Caco-2 (cell line): ENCODE measurements at regions not wholly inside any gene's neighbourhood (a gene's known extent, or its start where the extent isn't known, plus 50 kb on each side); places are given as distances from the start of the nearest gene placed in this dataset.

Source experiments
- BruUV-seq: library from RNA; stranded (reverse); fragments of 400-500 nt; replicated peaks from 2 replicates; lab custom pipeline; 2021; lab: Mats Ljungman, UMichigan
- CTCF ChIA-PET: fragments of 300-600 bp; sonication (Branson Sonifier 250); formaldehyde crosslinking; loops from one replicate; lab custom pipeline; 2022; ENCODE audit warnings: antibody characterized with exemption; lab: Charles Lee
- POLR2A ChIA-PET: fragments of 300-600 bp; sonication (Branson Sonifier 250); formaldehyde crosslinking; loops from one replicate; lab custom pipeline; 2022; ENCODE audit warnings: antibody characterized with exemption; lab: Charles Lee
- DNase-seq, 2 experiments: peaks; one replicate each; pipeline versions ENCODE4 v3.0.0 to v3.0.0-alpha.2; 2020 to 2022
- H3K27me3 ChIP-seq: replicated peaks from 2 replicates; pipeline ENCODE4 v1.6.0; 2011; ENCODE audit warnings: low read length; ENCODE audit not compliant: control insufficient read depth, insufficient read depth
- H3K36me3 ChIP-seq: 2 replicates; pipeline ENCODE4 v1.5.1; 2011; ENCODE audit warnings: low read length; ENCODE audit not compliant: control insufficient read depth, insufficient read depth
- H3K4me1 ChIP-seq: fragments of 250-450 bp; sonication (Bioruptor Pico); 2 replicates; pipeline ENCODE4 v1.5.1; 2020; ENCODE audit warnings: mild to moderate bottlenecking
- H3K4me3 ChIP-seq: 2 replicates; pipeline ENCODE4 v1.5.1; 2011; ENCODE audit warnings: low read depth, mild to moderate bottlenecking, control low read depth, low read length
- H3K9me3 ChIP-seq: fragments of 250-450 bp; sonication (Bioruptor Pico); 2 replicates; pipeline ENCODE4 v1.5.1; 2020; ENCODE audit warnings: mild to moderate bottlenecking, moderate library complexity
- H3K27ac Mint-ChIP-seq: one replicate; pipeline ENCODE4 v1.8.0; 2022; ENCODE audit warnings: mixed read lengths; ENCODE audit not compliant: unreplicated experiment
- H3K27me3 Mint-ChIP-seq: one replicate; pipeline ENCODE4 v1.8.0; 2022; ENCODE audit warnings: mixed read lengths; ENCODE audit not compliant: insufficient read depth, unreplicated experiment
- H3K36me3 Mint-ChIP-seq: one replicate; pipeline ENCODE4 v1.8.0; 2022; ENCODE audit warnings: mild to moderate bottlenecking, mixed read lengths; ENCODE audit not compliant: insufficient read depth, unreplicated experiment
- H3K4me1 Mint-ChIP-seq: one replicate; pipeline ENCODE4 v1.8.0; 2022; ENCODE audit warnings: low read depth, mixed read lengths; ENCODE audit not compliant: unreplicated experiment
- H3K4me3 Mint-ChIP-seq: one replicate; pipeline ENCODE4 v1.8.0; 2022; ENCODE audit warnings: mild to moderate bottlenecking, moderate library complexity, mixed read lengths; ENCODE audit not compliant: unreplicated experiment
- H3K9me3 Mint-ChIP-seq: one replicate; pipeline ENCODE4 v1.8.0; 2022; ENCODE audit warnings: mixed read lengths; ENCODE audit not compliant: unreplicated experiment
- CTCF ChIP-seq, 2 experiments: fragments of 200-600 bp in 1 of 2; IDR thresholded peaks; 1 replicate in 1 of 2; 2 replicates in 1 of 2; pipeline versions ENCODE4 v1.5.1 to v1.8.0; 2011 to 2022; ENCODE audit warnings: antibody characterized with exemption in 1 of 2, control low read depth in 1 of 2, inconsistent platforms in 1 of 2, low read depth in 1 of 2, low read length in 1 of 2, mild to moderate bottlenecking in 1 of 2, moderate library complexity in 1 of 2; ENCODE audit not compliant: insufficient read depth in 1 of 2, severe bottlenecking in 1 of 2, unreplicated experiment in 1 of 2
- intact Hi-C: fragments of 100-400 bp; cut with micrococcal nuclease; formaldehyde crosslinking; loops from one replicate; pipeline ENCODE4 v1.10.0; 2022; ENCODE audit not compliant: unreplicated experiment

- Histone ChIP-seq H3K27me3 (no peaks in the 10 kb centered on the region), H3K4me3 (no peak overlapping the region), H3K9me3 (no peaks in the 10 kb centered on the region), H3K4me1 (no peaks in the 10 kb centered on the region; the same call in 1 of the 2 replicates), H3K36me3 (no peaks in the 10 kb centered on the region)
- BruUV-seq: no TSS peak
- H3K27ac Mint-ChIP-seq: no peak overlapping the region
- H3K4me3 Mint-ChIP-seq: no peak overlapping the region
- no peak for TF ChIP-seq CTCF (IDR thresholded peaks at IDR 0.05; ENCODE audit: insufficient read depth in 1 of 2, low read depth in 1 of 2, low read length in 1 of 2, severe bottlenecking in 1 of 2, unreplicated experiment in 1 of 2)
- ChIA-PET CTCF (no interaction called here), POLR2A (no interaction called here)
- no peak for DNase-seq
- H3K9me3 Mint-ChIP-seq: peaks cover 20% of the 10 kb centered on the region
- H3K27me3 Mint-ChIP-seq: no peaks in the 10 kb centered on the region
- intact Hi-C loops: no loop called here
- no peaks in the 10 kb centered on the region for H3K36me3 Mint-ChIP-seq
- H3K4me1 Mint-ChIP-seq: no peaks in the 10 kb centered on the region
Measured at GRCh38 chr5:130627145-130627544, 537.9 kb downstream of the HINT1 start.

DNA sequence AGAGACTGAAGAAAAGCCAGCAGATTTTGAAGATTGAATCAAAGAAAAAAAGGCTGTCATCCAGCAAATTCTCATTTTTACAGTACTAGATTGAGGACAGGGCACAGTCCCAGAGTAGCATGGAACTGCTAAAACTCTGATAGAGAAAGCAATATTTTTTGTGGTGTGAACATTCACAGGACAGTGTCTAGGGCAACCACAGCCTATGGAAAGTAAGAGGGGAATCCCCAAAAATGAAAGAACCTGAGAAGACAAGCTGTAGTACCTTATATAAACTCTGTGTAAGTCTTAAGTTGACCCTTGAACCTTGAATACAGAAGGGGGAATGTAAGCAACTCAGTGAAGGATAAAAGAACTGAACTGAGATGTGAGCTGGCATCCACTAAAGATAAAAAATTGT is 540.3 kb downstream of the HINT1 start:
- intact Hi-C loops: no loop called here
- no peak overlapping the region for H3K4me3 ChIP-seq
- TF ChIP-seq CTCF (IDR thresholded peaks at IDR 0.05; ENCODE audit: insufficient read depth in 1 of 2, low read depth in 1 of 2, low read length in 1 of 2, severe bottlenecking in 1 of 2, unreplicated experiment in 1 of 2): no peak
- H3K9me3 ChIP-seq: no peaks in the 10 kb centered on the region
- no peaks in the 10 kb centered on the region for H3K9me3 Mint-ChIP-seq
- no peaks in the 10 kb centered on the region for H3K27me3 ChIP-seq
- H3K27me3 Mint-ChIP-seq: no peaks in the 10 kb centered on the region
- POLR2A ChIA-PET: no interaction called here
- H3K36me3 Mint-ChIP-seq: no peaks in the 10 kb centered on the region
- H3K4me1 ChIP-seq: no peaks in the 10 kb centered on the region; the same call in 1 of the 2 replicates
- DNase-seq: no peak
- BruUV-seq: no TSS peak
- H3K36me3 ChIP-seq: no peaks in the 10 kb centered on the region
- H3K4me3 Mint-ChIP-seq: no peak overlapping the region
- H3K4me1 Mint-ChIP-seq: no peaks in the 10 kb centered on the region
- no peak overlapping the region for H3K27ac Mint-ChIP-seq
- CTCF ChIA-PET: no interaction called here

- CTCF ChIA-PET: no interaction called here
Measured at GRCh38 chr5:130616161-130616560, 548.9 kb downstream of the HINT1 start.

More at GRCh38 chr5:130616161-130616560, 548.9 kb downstream of the HINT1 start:
- no peaks in the 10 kb centered on the region for H3K4me1 ChIP-seq
- no peak for TF ChIP-seq CTCF (IDR thresholded peaks at IDR 0.05; ENCODE audit: insufficient read depth in 1 of 2, low read depth in 1 of 2, low read length in 1 of 2, severe bottlenecking in 1 of 2, unreplicated experiment in 1 of 2)
- BruUV-seq: no TSS peak
- DNase-seq: no peak
- no peaks in the 10 kb centered on the region for H3K9me3 ChIP-seq
- no peaks in the 10 kb centered on the region for H3K9me3 Mint-ChIP-seq
- no peak overlapping the region for H3K4me3 ChIP-seq
- H3K27me3 Mint-ChIP-seq: no peaks in the 10 kb centered on the region
- H3K27me3 ChIP-seq: no peaks in the 10 kb centered on the region
- intact Hi-C loops: no loop called here
- no peaks in the 10 kb centered on the region for H3K36me3 Mint-ChIP-seq
- H3K27ac Mint-ChIP-seq: no peak overlapping the region
- H3K4me1 Mint-ChIP-seq: no peaks in the 10 kb centered on the region
- no peak overlapping the region for H3K4me3 Mint-ChIP-seq
- POLR2A ChIA-PET: no interaction called here
- H3K36me3 ChIP-seq: no peaks in the 10 kb centered on the region
